Peyer's patch (tissue), 4 donors: ENCODE measurements at regions not wholly inside any gene's neighbourhood (a gene's known extent, or its start where the extent isn't known, plus 50 kb on each side); places are given as distances from the start of the nearest gene placed in this dataset.

Experiments
- CTCF ChIP-seq, 6 experiments: fragments of 450-650 bp in 4 of 6; fragments of 200-600 bp in 2 of 6; sonication (generic) in 1 of 6; IDR thresholded peaks; one replicate each; pipeline ENCODE4 v1.5.1; 2017 to 2019; ENCODE audit warnings: antibody characterized with exemption in 6 of 6, mild to moderate bottlenecking in 3 of 6, moderate library complexity in 1 of 6
- POLR2A ChIP-seq, 2 donors: fragments of 450-650 bp; IDR thresholded peaks; one replicate each; pipeline ENCODE4 v1.5.1; 2017; ENCODE audit warnings: antibody characterized with exemption in 2 of 2, mild to moderate bottlenecking in 2 of 2, moderate library complexity in 2 of 2

GRCh38 chr13:74920361-74920760 is 561.6 kb downstream of the TBC1D4 start:
- TF ChIP-seq POLR2A (IDR thresholded peaks at IDR 0.05) (no peak), CTCF (IDR thresholded peaks at IDR 0.05) (no peak)
